CD1c-positive myeloid dendritic cell (primary cell): ENCODE measurements at regions not wholly inside any gene's neighbourhood (a gene's known extent, or its start where the extent isn't known, plus 50 kb on each side); places are given as distances from the start of the nearest gene placed in this dataset.
A peak's percentile ranks its signal among the peaks of the same experiment; 100 is the strongest.

Source experiments
- DNase-seq: peaks from one replicate; pipeline ENCODE4 v3.0.0-alpha.2; 2016; ENCODE audit errors: extremely low spot score

- DNase-seq: no peak
Measured at GRCh38 chr6:80728101-80728750, 621.8 kb downstream of the BCKDHB start.

DNA sequence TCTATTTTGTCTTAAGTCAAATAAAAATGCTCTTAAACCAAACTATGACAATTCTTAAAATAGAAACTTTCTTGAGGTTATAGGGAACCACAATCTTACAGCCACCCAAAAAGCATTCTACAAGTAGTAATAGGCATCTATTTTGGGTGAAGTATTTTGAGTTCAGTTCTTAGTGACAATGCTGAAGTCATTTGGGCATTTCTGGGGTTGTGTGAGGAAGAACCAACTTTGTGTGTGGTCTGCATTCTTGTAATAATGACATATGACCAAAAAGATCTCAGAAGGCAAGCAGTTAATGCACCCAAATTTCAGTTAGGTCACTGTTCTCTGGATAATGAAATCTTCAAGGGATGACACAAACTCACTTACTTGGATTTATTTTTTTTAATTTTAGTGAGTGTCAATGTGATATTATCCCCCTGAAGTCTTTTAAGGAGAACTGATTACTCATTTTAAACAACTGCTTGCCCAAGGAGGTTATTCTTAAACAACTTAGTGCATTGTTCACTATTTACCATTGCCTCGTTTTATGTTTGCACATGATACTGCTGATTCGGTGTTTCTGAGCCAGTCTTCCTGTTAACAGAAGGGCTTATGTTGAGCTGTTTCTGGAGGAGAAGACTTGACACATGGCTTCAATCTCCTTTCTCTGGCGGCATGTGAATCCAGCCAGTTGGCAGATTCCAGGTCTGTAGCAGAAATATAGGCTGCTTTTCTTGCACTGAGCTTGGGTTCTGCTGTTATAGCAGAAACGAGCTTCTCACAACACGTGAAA is 618.9 kb downstream of the BCKDHB start:
- DNase-seq: no peak

GRCh38 chr6:80720824-80721223 is 614.4 kb downstream of the BCKDHB start:
- no peak for DNase-seq

DNA sequence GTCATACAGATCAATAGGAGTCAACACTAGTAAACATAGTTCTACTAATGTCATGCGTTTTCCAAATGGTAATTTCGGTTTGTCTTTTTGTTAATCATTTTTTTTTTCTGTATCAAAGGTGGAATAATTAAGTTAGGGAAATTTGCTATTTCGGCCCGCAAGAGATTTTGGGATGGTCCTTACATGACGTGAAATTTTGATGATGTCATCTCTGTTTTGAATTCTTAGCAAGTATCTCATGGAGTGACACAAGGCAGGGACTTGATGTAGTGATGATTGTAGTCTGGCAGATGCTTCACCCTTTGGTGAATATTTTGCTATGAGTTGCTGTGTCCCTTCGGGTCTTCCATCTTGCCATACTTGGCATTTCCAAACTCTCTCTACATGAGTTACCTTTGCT is 608.0 kb downstream of the BCKDHB start:
- DNase-seq: no peak

GRCh38 chr6:80698459-80698858 is 592.0 kb downstream of the BCKDHB start:
- no peak for DNase-seq

- no peak for DNase-seq
Measured at GRCh38 chr6:80696268-80696667, 589.8 kb downstream of the BCKDHB start.

- DNase-seq: no peak
Measured at GRCh38 chr6:80690551-80691131, 584.2 kb downstream of the BCKDHB start.

DNA sequence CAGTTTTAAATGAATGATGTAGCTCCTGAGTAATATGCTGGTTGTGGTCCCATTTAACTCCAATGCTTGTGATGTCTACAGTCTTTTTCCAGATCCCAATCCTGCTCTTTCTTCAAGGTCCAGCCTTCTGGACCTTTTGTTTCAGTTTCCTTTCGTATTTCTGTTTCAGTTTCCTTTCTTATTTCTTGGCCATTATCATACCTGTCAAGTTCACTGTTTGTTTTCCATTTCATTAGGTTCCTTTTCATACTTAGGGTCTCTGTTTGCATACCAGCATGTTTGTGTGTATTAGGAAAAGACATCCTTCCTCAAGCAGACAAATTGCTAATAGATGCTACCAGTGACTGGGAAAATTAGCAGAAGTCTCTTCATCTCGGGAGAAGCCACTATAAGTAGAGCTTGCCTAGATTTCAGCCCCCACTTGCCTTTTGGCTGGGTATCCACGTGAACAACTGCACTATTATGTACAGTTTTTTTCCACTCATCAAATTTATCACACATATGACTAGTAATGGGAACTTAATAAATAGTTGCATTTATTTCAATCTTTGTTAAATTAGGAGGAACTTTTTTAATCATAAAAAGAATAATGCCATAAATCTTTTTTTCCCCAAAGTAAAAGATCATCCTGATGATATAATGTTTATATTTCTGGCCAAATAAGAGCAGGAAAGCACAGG is 583.4 kb downstream of the BCKDHB start:
- DNase-seq: no peak

DNA sequence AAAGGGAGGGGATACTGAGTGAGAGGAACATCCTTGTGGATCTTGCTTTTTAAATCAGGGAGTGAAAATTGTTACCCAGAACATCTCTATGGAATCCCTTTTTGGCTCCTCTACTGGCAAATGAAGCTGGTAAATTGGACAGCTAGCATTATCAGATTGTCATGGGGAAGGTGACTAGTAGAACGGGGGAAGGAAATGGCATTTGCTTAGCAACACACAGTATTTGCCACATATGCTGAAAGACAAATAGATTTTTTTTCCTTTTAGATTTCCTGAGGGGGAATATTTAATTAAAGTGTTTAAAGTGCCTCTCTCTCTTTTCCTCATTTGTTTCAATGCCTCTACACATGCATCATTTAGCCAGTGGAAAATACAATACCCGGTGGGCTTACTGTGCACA is 573.5 kb downstream of the BCKDHB start:
- DNase-seq: no peak

- no peak for DNase-seq
Measured at GRCh38 chr6:80676386-80676785, 569.9 kb downstream of the BCKDHB start.

DNA sequence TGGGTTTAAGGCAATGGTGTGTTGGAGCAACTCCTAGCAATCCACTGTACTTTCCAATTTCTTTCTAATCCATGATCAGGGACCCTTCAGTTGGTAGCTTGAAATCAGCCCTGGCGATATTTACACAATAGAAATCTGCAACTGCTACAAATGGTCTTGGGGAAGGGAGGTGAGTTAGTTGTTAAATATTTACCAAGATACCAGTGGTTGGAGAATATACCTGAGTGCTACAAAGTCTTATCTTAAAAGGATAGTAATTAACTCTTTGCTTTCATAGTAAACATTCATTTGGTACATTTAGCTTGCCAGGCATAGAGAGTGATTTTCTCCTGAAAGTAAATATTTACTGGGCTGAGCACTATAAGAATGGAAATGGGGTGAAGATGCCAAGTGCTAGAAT is 568.2 kb downstream of the BCKDHB start:
- DNase-seq: no peak

DNA sequence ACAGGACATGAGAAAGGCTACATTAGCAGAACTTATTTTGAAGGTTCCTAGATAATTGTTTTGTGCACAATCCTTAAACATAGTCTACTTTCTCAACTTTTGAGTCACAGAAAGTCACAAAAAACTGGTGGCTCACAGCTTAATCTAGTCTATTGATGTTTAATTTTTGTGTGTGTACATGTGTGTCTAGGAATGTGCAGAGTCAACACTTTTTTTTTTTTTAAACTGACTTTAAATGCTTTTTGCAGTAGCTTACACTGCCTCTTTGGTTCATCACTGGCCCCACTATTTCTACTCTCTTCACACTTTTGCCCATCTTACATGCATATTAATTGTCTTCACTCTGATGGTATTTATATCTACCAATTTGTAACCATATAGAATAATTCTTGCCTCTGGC is 566.9 kb downstream of the BCKDHB start:
- no peak for DNase-seq

- DNase-seq: no peak
Measured at GRCh38 chr6:80667006-80667405, 560.5 kb downstream of the BCKDHB start.

DNA sequence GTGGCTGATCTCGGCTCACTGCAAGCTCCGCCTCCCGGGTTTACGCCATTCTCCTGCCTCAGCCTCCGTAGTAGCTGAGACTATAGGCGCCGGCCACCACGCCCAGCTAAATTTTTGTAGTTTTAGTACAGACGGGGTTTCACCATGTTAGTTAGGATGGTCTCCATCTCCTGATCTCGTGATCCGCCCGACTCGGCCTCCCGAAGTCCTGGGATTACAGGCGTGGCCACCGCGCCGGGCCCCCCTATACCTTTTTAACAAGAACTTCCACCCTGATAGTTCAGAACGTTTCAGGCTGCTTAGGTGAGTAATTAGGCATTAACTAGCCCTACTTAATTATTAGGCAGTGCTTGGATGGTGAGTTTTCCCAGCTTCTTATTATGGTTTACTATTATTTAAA is 552.5 kb downstream of the BCKDHB start:
- DNase-seq: no peak

GRCh38 chr6:80647156-80647555 is 540.7 kb downstream of the BCKDHB start:
- DNase-seq: no peak

DNA sequence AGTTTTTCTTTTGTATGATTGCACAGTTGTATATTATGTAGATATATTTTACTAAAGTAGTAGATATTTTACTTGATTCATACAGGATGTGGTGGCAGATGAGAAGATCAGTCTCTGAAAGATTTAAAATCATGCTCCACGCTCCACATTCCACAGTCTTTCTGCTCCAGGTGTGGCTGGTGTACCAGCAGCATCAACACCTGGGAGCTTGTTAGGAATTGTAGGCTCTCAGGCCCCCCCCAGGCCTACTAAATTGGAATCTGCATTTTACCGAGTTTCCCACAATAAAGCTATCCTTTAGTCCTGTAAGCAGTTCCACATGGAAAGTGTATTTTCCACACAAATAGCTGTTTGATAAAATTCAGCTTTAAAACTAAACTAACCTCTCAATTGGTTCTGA is 537.4 kb downstream of the BCKDHB start:
- no peak for DNase-seq

GRCh38 chr6:80642452-80642851 is 536.0 kb downstream of the BCKDHB start:
- DNase-seq: no peak

DNA sequence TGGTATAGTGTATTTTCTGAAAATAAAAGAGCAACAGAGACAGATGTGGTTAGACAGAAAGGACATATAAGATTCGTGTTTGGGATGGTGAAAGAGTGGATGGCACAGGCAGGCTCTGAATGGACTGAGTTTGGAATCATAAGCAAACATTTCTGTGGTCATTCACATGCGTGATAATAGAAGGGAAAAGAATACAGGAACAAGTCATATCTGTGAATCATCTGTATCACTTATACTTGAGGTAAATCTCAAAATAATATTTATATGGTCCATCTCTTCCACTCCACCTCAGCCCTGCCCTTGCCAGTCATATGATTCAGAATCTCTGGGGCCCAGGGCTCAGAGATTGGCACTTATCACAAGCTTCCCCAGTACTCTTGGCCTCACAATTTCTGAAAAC is 535.1 kb downstream of the BCKDHB start:
- no peak for DNase-seq

DNA sequence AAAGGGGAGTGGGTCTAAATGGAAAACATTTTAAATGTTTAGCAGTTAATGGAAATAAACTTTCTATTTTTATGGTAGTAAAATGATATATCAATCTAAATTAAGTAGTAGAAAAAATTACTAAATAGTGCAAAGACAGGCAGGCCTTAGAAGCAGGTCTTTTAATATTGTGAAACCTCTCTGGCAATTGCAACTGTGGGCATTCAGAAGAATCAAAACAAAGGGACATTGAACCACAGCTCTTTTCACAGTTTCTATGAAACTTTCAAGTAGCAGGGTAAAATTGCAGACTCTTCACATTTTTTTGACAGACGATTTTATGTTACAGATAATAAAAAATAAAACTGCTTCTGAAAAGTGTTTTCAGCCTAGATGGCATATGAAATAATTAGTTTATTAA is 533.7 kb downstream of the BCKDHB start:
- no peak for DNase-seq

DNA sequence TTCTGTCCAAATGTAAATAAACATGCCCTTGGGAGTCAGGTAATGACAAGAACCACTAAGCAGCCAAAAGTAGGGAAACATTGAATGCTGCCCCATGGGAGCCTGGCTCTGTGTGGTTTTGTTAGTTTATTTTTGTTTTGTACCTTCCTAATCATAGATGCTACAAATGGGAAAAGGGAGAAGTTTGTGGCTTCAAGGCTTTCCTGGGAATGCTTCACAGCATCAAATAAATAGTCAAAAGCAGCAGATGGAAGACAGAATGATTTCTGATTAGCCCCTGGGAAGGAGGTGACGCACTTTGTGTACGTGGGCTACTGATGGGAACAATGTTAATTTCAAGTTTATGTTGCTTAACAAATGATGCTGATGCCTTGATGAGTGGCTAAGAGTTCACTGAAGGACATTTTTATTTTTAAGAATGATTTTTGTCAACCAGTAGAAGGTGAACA is 532.7 kb downstream of the BCKDHB start:
- no peak for DNase-seq

- DNase-seq: peak; percentile 50
Measured at GRCh38 chr6:80638213-80639055, 532.0 kb downstream of the BCKDHB start.

DNA sequence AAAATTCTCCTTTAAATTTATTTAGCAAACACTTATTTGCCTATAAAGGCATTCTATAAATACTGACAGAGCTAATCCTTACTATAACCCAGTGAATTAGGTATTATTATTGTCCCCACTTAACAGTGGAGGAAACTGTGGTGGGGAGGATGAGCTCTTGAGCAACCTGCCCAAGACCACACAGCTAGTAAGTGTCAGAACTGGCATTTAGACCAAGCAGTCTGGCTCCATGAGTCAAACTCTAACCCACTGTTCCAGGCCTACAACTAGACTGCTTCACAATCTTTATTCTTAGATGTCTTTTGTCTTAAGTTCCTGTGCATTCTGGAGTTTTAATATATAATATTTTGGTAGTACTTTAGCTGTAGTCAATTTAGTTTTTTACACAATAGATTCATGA is 530.8 kb downstream of the BCKDHB start:
- no peak for DNase-seq
